Effector CD4-positive, alpha-beta T cell (primary cell): ENCODE measurements at regions not wholly inside any gene's neighbourhood (a gene's known extent, or its start where the extent isn't known, plus 50 kb on each side); places are given as distances from the start of the nearest gene placed in this dataset.
"Not testable (repeated sequence)": the region's sequence is repeated elsewhere in the genome, so short reads cannot be mapped to it uniquely, and the experiment has no call there.

ENCODE experiments used
- DNase-seq: peaks from one replicate; pipeline ENCODE4 v3.0.0-alpha.2; 2020

DNA sequence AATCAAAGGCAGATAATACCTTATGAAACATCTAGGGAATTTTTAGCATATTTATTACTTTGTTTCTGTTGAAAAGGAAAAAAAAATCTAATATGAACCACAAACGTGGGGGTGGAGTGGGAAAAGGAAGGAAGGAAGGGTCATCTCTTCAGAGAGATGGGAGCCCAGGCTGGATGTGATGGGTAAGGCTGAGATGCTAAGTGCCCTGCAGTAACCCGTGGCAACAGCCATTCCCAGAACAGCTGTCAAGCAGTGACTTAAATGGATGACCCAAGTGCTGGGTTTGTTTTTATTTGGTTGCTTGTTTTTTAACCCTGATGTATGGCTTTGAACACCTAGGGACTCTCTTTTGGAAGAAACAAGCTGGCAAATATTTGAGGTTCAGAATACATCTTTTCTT is 50.7 kb upstream of the KLF7 start:
- no peak for DNase-seq

DNA sequence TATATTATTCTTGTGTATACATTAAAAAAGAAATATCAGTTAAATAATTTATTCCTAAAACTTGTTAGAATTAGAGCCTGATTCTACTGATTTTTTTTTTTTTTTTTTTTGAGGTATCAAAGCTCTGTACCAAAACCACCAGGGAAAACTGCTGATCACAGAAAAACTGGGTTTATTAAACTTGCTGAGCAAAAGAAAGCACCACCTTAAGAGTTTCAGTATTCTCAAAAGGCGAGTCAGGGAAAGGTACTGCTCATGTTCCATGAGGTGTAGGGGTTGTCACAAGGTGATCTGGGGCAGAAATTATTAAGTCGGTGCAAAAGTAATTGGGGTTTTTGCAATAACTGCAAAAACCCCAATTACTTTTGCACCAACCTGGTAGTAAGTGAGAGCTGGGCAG is 51.7 kb upstream of the KLF7 start:
- no peak for DNase-seq

DNA sequence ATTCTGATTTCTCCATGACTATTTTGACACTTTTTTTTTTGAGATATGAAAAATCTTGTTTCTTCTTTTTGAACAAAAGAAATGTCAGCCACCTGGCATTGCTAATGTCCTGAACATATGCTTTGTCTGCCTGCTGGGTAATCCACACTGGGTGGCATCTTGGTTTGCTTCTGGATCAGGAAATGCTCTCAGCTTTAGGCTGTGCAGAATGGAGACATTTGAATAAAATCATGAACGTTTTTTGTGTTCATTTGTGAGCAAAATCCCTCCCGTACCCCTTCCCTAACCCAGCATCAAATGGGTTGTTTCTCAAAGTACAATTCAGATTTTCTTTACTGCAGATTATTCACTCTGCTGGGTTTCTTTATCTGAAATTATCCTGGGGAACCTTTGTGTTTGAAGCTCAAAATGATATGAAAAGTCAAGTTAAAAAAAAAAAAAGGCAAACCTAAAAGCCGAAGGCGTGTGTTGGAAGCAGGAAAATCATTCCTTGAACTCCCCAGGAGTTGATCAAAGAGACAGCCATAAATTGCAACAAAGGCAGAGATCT is 53.4 kb upstream of the KLF7 start:
- DNase-seq, result no peak

DNA sequence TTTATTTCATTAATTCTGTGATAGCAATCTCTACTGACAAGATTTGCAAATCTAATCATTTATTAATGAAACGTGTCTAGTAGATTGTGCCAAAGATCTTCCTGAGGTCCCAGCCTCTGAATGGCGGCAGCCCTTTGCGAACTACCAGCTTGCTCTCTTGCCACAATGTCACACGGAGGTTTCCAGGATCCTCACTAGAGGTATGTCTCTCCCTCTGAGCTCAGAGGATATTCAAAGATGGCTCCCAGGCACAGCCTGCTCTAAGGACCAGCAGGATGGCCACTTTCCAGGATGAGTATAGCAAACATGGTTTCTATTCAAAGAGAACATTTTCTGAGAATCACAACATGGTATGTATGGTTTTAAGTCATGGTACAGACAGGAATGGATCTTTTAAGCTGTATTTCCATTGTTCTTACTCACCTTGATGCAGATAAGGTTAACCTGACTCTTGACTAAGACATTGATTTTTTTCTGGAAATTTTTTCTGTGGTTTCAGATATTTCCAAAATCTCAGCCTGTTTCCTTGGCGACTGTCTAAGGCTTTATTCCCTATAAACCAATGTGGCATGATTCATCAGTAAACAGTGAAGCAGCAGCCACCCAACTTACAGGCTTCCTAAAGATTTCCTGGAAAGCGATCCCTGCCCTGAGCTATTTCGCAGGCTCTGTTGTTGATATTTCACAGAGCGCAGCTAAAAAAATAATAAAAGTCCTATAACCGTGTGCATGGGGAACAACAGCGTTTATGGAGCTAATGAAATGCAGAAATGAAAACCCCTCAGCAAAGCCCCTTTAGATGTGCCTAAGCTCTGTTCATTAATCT is 54.1 kb upstream of the KLF7 start:
- no peak for DNase-seq

DNA sequence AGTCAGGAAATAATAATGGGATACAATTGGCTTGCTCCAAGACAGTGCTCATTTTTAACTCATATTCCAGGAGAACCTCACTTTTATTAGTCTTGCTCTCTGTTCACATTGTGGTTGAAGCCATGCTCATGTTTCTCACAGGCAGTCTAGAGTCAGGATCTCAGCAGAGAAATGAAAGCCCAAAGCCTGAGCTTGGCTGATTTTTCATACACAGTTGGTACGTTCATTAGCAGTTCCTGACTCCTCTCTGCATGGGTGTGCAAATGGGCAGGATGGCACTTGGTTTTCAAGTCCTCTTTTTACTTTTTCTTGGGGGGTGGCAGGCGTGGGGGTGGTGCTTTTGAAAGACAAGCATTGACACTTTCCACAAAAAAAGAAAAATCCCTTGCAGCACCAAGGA is 56.0 kb upstream of the KLF7 start:
- no peak for DNase-seq

DNA sequence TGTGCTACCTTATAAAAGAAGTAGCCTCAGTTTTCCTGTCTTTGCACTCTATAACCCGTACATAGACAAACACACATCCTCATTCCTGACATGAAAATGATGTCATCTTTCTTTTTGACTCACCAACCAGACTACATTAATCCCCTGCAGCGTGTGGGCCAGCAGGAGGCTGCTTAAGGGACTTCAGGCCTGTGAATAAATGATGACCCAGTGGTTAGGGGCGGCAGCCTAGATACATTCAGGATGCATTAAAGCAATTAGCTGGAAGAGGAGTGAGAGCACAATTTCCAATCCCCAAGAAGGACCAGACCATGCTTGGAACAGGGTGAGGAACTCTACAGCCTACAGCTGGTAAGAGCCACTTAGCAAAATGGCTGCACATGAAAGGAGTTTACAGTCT is 57.3 kb upstream of the KLF7 start:
- DNase-seq, result no peak

DNA sequence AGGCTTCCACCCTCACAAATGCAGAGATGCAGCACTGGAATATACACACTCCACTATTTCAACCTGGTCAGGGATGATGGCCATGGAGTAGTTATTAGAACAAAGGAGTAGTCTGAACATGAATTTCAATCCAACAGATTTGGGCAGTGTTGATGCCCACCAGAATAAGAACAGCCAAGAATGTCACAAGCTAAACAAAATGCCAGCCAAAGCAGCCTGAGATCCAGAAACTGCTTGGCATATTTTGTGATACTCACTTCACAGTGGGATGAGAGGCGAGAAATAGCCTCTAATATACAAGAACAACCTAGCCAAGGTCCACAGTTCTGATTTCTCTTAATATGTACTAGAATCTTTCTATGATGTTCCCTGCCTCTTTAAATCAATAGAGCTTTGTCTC is 58.6 kb upstream of the KLF7 start:
- no peak for DNase-seq

DNA sequence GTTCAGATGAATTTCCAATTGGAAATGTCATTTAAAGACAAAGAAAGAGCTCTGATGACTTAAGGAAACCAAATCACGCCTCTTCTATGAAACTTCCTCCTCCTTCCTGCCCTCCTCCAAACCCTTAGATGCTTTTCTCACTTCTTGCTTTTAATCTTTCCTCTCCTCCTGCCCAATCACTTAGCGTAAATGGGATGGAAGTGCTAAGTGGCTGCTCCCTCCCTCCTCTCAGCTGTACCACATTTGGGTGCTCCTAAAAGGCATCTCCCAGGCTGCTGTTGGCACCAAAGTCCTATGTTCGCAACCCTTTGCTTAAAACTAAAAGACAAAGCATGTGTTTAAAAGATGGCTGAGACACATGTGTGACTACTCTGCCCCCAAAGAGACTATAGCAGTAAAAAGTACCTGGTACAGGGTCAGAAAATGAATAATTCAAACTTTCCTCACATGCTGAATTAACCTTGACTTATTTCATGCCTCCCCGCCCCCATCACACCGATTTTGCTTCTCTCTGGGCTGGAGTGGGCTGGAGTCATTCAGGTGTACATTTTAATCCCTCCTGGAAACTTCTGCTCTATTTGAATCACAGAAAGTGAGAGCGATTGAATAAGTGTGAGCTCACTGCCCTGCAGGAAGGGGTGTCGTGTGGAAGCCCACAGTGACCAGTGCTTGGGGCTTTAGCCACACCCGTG is 59.2 kb upstream of the KLF7 start:
- DNase-seq, result no peak

DNA sequence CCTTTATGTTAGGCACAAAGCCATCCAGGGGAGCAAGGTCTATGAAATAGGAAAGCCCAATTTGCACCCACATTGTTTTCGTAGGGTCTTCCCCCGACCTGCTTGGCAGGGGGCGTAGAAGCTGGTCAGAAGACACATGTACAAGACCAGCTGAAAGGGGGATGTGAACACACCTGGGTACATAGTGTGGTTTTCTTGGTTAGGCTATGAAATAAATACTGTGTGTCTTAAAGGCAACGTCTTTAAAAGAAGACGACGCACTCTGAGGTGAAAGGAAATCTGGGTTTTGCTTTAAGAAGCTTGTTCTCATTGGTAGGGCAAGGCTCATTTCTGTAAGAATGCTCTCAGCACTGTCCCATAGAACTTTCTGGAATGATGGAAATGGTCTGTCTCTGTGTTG is 60.0 kb upstream of the KLF7 start:
- DNase-seq, result no peak

DNA sequence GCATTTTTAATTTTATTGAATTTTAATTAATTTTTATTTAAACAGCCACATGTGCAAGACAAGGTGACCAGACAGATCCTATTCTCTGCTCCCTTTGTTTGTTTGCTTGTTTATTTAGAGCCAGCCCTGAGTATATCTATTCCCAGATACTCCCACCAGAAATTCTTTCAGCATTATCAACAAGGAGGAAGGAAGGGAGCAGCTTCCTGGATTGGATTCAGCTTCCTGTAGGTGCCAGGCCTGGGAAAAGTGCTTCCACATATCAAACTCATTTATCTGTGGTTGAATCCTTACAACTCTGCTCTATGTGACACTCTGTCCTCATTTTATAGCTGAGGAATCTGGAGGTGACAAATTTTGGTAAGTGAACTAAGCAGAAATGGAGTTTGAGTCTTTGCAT is 60.5 kb upstream of the KLF7 start:
- no peak for DNase-seq

DNA sequence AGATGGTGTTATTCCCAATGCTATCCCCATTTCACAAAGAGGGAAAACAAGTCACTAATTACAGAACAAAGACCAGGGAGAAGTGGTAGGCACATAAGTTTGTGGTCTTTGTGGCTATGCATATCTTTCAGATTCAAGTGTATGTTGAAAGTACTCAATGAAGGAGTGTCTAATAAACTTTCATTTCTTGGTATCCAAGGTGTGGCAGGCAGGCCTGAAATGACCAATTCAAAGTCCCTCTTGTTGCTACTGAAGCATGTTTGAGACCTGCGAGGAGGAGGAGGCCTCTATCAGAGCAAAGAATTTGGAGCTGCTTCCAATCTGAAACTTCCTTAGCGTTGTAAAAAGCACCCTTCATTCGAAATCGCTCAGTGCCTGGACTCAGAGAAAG is 60.9 kb upstream of the KLF7 start:
- no peak for DNase-seq

DNA sequence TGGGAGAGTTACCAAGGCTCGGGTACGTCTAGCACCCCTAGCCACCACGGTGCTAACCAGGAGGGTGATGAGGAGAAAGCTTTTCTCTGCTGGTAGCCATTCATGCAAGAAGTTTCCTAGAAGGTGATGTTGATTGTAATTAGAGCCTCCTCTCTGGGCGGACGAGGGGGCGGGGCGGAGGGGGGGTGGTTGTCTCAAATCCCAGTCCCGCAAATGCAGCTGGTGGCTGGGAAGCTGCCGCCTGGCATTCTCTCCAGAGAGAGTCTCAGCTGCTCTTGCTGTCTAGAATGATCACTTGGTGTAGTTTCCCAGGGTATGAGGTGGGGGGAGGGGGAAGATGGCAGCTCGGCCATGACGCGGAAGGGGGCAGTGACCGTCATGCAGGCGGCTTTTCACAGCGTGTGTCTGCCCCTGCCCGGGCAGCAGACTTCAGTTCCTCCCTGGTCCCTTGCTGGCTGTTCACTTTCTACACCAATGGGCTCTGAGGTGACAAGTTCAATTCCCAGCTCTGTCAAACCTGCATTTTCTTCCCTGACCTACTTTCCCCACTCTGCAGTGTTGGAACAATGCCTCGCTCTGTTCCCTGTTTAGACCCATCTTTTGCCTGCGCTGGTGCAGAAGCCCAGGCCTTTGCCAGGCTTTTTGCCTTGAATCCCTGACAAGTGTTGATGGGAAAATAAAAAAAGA is 61.5 kb upstream of the KLF7 start:
- DNase-seq, result no peak

DNA sequence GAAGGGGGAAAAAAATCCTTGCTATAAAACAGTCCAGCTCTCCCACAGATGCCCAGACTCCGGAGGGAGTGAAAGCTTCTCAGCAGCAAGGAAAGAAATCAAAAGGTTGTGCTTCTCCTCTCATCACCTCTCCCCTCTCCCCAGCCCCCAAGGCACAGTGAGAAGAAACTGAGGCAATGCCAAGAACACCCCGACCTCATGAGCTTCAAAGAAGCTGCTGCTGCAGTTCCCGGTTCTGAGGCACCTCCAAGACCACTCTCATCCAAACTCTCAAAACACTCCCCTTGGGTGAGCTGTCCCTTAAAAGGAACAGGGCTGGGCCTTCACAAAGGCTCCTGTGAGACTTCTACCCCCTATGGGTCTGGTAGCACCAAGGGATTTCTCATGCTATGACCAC is 62.0 kb upstream of the KLF7 start:
- no peak for DNase-seq

DNA sequence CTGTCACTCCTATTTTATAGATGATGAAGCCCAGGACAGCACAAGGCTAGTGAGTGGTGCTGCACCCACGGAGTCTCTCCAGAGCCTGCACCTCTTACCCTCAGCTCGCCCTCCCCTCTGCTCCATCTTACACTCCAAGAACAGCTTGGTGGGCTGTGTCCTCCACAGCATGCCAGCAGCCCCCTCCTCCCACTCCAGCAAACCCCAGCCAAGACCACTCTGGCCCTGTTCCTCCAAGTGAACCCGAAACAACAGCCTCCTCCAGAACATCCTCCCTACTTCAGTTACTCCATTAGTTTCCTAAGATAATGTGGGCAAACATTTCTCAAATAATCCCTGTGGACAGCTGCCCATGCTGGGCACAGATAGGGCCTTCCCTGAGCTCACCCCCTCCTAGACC is 62.7 kb upstream of the KLF7 start:
- no peak for DNase-seq

DNA sequence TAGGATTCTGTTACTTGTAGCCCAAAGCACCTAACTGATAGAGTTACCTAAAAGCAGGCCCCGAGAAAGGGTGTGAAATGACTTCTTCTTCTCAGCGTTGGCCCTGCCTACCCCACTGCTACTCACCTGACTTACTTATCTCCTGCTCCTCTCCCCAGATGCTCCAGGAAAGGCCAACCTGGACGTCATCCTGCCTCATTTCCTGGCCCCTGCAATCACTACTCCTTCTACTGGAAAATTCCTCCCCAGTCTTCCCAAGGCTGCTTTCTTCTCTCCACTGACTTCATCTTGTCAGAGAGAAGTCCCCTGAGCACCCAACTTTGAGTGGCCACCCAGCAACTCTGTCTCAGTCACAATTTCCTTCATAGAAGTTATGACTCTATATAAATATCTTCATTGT is 63.4 kb upstream of the KLF7 start:
- DNase-seq, result no peak

DNA sequence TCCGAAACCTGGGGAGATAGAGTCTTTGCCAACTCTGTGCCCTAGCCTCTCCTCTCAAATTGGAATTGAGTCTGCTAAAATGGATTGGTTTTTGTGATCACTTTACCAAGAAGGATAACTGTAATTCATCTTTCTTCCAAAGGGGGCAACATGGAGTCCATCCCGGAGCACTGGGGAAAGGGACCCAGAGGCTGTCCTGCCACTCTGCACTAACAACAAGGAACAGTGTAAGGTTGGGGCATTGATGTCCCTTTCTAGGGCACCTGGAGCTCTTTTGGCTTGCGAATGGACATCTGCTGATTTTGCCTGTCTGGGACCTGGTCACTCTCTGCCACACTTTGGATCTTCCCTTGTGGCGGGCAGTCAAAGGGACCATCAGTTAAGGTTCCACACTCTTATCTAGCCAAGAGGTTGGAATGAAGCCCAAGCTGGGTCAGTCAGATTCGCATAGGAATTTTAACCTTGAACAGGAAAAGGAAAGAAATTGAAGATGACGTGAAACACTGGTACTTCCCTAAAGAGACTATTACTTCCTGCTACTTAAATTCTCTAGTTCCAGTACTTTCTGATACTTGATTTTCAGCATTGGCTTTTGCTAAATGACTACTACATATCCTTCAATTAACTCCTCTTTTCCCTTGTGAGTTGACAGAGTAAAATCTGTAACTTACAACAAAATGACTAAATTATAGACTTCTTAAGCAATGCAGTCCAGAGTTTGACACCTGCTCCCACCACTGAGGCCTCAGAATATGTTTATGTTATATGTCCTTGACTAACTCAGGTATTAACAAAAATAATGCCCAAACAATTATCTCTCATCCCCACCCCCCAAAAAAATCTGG is 64.7 kb upstream of the KLF7 start:
- DNase-seq, result no peak

DNA sequence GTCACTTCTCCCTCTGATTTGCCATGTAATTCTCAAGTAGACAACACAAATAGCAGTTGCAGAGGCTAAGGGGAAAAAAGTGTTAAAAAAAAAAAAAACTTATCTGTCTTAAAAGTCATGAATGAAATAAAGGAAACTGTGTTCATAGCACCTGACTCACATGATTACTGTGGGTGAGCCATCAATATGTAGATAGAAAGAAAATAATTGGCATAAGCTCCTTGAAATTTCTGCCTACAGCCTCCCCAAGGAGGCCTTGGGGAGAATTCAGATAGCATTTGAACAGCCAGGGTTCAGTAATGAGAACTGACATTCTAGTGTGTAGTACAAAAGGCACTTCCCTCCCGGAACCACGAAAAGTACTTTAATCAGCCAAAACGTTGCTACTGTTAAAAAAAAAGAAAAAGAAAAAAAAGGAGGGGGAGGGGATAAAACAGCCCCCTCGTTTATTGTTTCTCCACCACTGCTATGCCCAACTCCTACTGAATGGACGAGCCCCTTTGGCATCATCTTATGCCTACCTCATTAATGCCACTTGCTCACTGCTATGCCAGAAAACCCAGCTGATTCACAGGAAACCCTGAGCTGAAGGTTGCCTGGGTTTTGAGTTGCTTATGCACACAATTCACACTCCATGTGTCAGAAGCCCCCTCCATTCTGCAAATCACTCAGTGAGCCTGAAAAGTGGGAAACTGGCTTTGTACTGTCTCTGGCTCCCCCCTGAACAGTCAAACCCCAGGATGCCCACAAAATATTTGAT is 65.5 kb upstream of the KLF7 start:
- no peak for DNase-seq

DNA sequence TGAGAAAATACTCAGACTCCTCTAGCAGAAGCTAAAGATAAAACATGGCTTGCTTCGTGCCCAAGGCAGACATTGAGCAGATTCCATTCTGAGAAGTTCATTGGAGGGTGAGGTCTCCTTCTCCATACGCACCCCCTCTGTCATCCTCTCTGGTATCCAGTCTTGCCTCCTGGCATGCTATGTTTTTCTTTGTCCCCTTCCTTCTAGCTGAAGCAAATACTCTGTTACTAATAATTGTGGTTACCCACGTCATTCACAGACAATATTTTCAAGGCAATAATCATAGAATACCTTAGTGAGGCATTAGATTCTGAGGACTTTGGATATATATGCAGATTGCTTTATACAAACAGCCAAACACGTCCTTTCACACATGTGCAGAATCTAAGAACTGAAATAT is 66.2 kb upstream of the KLF7 start:
- DNase-seq, result no peak

DNA sequence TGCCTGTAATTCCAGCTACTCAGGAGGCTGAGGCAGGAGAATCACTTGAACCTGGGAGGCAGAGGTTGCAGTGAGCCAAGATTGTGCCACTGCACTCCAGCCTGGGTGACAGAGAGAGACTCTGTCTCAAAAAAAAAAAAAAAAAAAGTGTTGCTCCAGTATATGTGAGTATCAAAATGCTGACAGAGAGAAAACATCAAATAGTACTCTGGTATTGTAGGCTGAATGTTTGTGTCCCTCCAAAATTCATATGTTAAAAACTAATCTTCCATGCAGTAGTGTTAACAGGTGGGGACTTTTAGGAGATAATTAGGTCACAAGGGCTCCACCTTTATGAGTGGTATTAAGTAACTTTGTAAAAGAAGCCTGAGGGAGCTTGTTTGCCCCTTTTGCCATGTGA is 67.4 kb upstream of the KLF7 start:
- DNase-seq, result not testable (repeated sequence)

DNA sequence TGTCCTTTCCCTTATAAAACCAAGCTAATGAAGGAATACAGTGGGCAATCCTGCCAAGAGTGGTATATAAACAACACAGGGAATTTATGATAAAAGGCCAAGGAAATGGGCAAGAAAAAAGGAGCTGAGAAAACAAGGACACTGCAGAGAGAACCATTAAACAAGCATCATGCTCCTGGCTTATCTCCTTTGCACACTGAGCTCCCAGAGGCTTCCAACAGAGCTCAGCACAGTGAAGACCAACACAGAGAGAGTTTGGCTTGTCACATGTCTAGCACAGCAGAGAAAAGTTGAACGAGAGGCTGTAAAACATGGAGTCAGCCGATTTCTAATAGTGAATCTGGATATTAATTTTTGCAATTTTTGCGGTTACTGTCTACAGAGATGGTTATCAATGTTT is 68.0 kb upstream of the KLF7 start:
- DNase-seq, result no peak

DNA sequence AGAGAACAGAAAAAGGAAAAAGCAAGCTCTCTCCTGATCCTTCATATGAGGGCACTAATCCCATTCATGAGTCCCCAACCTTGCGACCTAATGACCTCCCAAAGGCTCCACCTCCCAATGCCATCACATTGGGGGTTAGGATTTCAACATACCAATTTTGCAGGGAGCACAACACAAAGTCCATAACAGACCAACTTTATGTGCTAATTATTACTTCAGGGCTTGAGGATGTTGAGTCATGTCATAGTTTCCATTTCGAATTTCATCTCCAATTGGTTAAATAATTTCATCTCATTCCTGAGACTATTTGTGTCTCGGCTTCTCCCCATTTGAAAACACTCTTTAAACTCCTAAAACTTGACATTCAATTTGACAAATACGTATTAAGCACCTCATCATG is 69.9 kb upstream of the KLF7 start:
- DNase-seq, result no peak
